ENCODE measurements at regions not wholly inside any gene's neighbourhood (a gene's known extent, or its start where the extent isn't known, plus 50 kb on each side); places are given as distances from the start of the nearest gene placed in this dataset.

- no peak for DNase-seq
Measured at GRCh38 chr4:117327491-117327890, 242.1 kb upstream of the TRAM1L1 start.

DNA sequence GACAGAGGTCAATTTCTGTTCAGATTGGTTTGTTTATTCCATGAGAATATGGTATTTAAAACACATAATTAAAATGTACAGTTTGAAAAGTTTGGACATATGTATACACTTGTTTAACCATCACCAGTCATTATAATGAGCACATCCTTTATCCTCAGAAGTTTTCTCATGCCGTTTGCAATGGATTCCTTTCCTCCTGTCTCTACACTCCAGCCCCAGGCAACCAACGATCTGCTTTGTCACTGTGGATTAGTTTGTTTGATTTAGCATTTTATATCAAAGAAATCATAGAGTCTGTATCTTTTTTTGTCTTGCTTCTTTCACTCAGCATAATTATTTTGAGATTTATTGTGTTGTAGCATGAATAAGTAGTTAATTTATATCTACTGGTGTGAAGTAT lies 243.0 kb upstream of the TRAM1L1 start:
- no peak for DNase-seq

- DNase-seq = no peak
Measured at GRCh38 chr4:117331817-117332216, 246.4 kb upstream of the TRAM1L1 start.

DNA sequence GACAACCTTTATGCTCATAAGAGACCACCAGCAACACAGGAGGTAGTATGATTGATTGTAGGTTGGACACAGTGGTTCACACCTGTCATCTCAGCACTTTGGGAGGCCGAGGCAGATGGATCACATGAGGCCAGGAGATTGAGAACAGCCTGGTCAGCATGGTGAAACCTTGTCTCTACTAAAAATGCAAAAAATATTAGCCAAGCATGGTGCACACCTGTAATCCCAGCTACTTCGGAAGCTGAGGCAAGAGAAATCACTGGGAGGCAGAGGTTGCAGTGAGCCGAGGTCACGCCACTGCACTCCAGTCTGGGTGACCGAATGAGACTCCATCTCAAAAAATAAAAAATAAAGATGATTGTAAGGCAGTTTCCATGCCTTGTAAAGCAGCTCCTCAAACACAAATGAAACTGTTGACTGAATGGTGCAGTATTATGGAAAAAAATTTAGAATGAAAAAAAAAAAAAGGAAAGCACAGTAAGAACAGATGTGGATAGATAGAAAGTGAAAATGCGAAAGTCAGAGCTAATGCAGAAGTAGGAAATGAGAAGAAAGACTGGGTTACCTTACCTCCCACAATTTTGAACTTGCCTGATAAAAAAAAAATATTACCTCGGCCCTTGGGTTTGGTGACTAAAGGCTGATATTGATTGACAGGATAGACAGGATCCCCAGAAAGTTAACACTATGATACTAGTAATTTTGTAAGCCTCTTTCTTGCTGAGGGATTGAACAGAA lies 249.2 kb upstream of the TRAM1L1 start:
- DNase-seq = no peak

DNA sequence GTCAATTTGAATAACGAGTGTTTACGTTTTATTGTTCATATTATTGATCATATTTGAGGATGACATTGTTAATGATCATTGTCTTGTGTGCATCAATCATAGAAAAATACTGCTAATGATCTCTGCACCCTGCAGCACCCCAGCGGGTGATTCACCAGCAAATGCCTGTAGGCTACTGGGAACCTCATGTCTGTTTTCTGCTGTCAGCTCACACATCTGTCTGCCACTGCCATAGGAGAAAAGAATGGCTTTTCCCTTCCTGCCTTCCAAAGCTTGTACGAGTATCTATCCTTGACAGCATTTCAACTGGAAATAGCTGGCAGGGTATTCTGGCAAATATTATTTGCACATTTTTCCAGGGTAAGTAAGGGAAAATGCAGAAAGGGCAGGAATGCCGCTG lies 272.1 kb upstream of the TRAM1L1 start:
- no peak for DNase-seq

DNA sequence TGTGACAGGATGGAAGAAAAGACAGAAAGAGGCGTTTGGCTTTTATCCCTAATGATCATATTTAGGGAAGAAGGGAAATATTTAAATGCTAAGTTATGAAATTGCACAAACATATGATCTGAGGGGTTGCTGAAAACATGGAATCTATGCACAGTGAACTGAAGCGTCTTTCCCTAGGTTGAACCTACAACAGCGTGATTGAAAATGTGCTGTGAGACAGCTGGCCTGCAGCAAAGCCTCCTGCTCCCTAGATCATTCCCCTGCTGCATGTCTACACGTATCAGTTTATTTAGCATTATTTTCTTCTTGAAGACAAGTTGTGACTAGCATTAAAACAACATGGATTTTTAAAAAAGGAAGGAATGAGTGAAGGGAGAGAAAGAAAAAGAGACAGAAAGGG lies 272.5 kb upstream of the TRAM1L1 start:
- no peak for DNase-seq

DNA sequence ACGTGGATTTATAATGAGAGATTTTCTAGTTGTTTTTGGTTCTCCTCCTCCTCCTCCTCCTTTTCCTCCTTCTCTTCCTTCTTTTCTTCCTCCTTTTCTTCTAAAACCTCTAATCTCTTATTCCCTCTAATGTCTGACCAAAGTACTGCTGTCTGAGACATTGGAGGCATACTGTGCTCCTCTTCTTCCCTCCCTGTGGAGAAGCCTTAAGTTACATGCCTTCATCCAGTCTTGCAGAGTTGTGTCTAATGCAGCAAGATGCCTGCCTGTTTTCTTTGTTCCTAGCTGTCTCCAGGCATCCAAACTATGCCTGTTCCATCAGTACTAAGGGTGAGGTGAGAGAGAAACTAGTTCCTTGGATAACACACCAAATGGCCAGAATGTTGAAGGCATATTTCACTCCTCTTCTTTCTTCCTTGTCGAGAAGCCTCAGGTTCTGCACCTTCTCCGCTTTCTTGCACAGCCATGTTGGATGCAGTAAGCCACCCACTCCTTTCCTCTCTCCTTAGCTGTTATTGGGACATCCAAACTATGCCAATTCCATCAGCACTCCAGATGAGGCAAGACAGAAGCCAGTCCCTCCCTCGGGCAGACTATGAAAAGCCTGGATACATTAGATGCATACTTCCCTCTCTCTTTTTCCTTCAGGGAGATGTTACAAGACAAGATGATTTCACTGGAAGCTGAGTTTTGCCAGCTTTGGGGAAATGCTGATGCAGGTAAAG lies 285.7 kb upstream of the TRAM1L1 start:
- DNase-seq = no peak

GRCh38 chr4:117375101-117375500 lies 289.7 kb upstream of the TRAM1L1 start:
- no peak for DNase-seq

- DNase-seq = no peak
Measured at GRCh38 chr4:117376692-117377091, 291.3 kb upstream of the TRAM1L1 start.

GRCh38 chr4:117378942-117379341 lies 293.6 kb upstream of the TRAM1L1 start:
- no peak for DNase-seq

DNA sequence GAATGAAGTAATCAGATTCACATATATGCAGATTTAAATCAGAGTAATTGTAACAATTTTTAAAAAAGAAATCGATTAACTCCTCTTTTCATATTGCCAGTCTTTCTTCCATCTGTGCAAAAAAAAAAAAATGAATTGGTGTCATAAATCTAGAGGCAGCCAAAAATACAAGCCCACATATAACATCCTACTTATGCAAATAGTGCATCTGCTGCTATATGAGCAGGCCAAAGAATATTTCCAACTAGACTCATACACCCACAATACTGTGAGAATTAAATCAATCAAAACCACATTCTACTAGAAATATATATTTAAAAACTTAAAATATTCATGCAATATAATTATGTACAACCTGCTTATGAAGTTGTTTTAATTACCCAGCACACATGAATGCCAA lies 298.1 kb upstream of the TRAM1L1 start:
- no peak for DNase-seq

- no peak for DNase-seq
Measured at GRCh38 chr4:117385526-117385925, 300.1 kb upstream of the TRAM1L1 start.

DNA sequence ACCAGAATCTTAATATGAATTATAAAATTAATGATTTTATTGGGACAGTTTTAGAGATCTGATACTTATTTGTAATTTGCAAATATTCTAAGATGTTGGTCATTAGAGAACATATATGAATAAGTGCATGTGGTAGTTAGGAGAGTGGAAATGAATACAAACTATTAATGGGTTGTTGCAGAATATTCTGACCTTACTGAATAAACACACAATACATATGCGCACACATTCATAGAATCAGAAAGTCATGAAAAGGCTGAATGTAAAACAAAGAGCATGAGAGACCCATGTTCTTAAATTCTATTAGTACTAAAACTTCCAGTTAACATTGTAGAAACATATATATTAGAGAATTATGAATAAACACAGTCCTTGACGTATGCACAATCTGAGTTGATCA lies 301.7 kb upstream of the TRAM1L1 start:
- no peak for DNase-seq

DNA sequence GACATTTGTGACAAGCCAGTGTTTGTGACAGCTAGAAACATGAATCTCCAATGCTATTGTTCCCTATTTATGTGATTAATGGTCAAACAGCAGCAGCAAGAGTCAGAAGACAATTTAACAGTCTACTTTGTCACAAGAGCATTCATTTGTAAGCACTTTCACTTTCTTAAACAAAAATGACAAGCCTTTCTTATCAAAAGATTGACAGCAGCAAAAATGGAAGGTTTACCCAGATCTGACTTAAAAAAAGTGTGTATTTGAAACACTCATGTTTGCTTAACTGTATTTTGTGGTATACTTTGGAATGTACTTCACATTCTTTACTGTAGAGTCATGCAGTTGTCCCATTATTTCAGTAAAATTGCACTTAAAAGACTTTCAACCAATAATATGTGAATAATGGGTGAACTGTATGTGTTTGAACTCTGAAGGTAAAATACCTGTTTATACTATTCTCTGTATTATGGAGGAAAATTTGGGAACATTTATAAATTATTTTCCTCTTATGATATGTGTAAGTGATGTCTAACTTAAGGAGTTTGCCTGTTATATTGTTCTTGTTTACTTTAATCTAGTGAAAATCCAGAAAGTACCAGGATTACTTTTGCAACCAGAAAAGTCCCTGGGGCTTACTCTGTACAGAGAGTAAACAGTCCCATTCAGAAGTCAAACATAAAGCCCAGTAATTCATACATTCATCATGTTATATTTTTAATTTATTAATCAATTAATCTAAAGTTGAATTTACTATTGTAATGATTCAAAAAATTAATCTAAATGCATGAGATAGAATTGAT lies 314.9 kb upstream of the TRAM1L1 start:
- DNase-seq = no peak

GRCh38 chr4:117412661-117413060 lies 327.3 kb upstream of the TRAM1L1 start:
- DNase-seq = no peak

GRCh38 chr4:117417856-117418255 lies 332.5 kb upstream of the TRAM1L1 start:
- DNase-seq = no peak

- no peak for DNase-seq
Measured at GRCh38 chr4:117420948-117421347, 335.6 kb upstream of the TRAM1L1 start.

DNA sequence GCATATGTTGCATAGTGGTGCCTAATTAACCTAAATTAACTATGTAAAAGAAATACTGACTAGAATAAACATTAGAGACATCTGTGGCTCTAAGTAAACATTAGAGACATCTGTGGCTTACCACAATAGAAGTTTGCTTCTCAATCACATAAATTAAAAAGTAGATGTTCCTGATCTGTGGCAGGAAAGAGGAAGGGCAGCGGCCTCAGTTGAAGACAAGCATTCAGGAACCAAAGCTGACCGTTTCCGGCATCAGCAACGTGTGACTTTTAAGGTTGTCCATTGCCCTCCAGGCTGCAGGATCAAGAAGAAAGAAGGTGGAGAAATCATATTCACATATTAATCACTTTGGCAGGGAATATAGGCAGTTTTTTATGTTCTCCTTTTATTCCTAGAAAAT lies 336.3 kb upstream of the TRAM1L1 start:
- DNase-seq = no peak

GRCh38 chr4:117422297-117422696 lies 336.9 kb upstream of the TRAM1L1 start:
- no peak for DNase-seq

DNA sequence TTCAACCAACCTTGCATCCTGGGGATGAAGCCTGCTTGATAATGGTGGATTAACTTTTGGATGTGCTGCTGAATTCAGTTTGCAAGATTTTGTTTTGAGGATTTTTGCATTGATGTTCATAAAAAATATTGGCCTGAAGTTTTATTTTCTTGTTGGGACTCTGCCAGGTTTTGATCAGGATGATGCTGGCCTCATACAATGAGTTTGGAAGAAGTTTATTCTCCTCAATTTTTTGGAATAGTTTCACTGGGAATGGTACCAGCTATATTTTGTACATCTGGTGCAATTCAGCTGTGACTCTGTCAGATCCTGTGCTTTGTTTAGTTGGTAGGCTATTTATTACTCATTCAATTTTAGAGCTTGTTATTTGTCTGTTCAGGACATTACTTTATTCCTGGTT lies 340.3 kb upstream of the TRAM1L1 start:
- no peak for DNase-seq

DNA sequence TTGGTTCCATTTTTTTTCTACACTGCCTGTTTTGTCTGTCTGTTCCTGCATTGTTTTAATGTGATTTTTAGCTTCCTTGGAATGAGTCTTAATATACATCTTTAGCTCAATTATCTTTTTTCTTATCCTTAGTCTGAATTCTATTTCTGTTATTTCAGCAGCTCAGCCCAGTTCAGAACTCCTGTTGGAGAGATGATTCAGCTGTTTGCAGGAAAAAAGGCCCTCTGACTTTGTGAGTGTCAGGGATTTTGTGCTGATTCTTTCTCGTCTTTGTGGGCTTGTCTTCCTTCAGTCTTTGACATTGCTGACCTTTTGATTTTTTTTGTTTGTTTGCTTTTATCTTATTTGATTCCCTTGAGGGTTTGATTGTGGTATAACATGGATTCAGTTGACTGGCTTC lies 343.2 kb upstream of the TRAM1L1 start:
- DNase-seq = no peak

DNA sequence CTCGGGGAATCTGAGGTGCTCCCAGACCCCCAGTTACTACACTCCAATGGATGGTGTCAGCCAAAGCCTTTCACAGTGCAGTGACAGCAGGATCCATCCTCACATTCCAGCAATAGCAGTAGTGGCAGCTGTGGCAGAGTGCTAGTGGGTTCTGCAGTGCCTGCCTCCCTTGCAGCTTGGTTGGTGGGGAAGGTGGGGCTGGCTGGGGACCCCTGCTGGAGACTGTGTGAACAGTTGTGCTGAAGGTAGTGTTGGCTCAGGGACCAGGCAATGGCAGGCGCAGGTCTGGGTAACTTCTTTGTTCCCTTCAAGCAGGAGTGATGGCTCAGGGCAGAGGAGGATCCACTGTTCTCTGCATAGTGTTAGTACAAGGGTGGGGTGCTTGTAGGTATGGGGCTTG lies 343.7 kb upstream of the TRAM1L1 start:
- no peak for DNase-seq

- DNase-seq = no peak
Measured at GRCh38 chr4:117429506-117429905, 344.1 kb upstream of the TRAM1L1 start.

- no peak for DNase-seq
Measured at GRCh38 chr4:117434424-117434823, 349.0 kb upstream of the TRAM1L1 start.
